Stomach (tissue), 8 donors: ENCODE measurements at regions not wholly inside any gene's neighbourhood (a gene's known extent, or its start where the extent isn't known, plus 50 kb on each side); places are given as distances from the start of the nearest gene placed in this dataset.

Source experiments
- DNase-seq, 2 donors: peaks; one replicate each; pipeline versions ENCODE4 v3.0.0 to v3.0.0-alpha.2; 2013 to 2019
- H3K27ac ChIP-seq, 5 donors: fragments of 200-600 bp in 4 of 5; sonication (generic) in 4 of 5; one replicate each; pipeline ENCODE4 v1.5.1; 2013 to 2019; ENCODE audit warnings: mild to moderate bottlenecking in 1 of 5, moderate library complexity in 1 of 5
- H3K27me3 ChIP-seq, 3 donors: fragments of 200-600 bp; sonication (generic); one replicate each; pipeline ENCODE4 v1.5.1; 2017 to 2019; ENCODE audit warnings: mixed run types in 1 of 3
- H3K36me3 ChIP-seq, 4 donors: fragments of 200-600 bp; sonication (generic); 1 replicate in 3 of 4; 2 replicates in 1 of 4; pipeline ENCODE4 v1.5.1; 2016 to 2019
- H3K4me1 ChIP-seq, 4 donors: fragments of 200-600 bp; sonication (generic); one replicate each; pipeline ENCODE4 v1.5.1; 2016 to 2019
- H3K4me3 ChIP-seq, 4 donors: fragments of 200-600 bp; sonication (generic) in 3 of 4; one replicate each; pipeline ENCODE4 v1.5.1; 2016 to 2019; ENCODE audit warnings: mild to moderate bottlenecking in 1 of 4
- H3K9me3 ChIP-seq, 4 donors: fragments of 200-600 bp; sonication (generic); one replicate each; pipeline ENCODE4 v1.5.1; 2016 to 2019
- CTCF ChIP-seq, 7 experiments: fragments of 450-650 bp in 4 of 7; fragments of 200-600 bp in 3 of 7; sonication (generic) in 3 of 7; IDR thresholded peaks; one replicate each; pipeline ENCODE4 v1.5.1; 2016 to 2019; ENCODE audit warnings: antibody characterized with exemption in 7 of 7, control low read depth in 2 of 7, mild to moderate bottlenecking in 1 of 7
- EP300 ChIP-seq: sonication (generic); formaldehyde crosslinking; IDR thresholded peaks from one replicate; pipeline ENCODE4 v1.6.1; 2017; ENCODE audit warnings: antibody characterized with exemption
- POLR2A ChIP-seq, 4 donors: fragments of 450-650 bp; IDR thresholded peaks; one replicate each; pipeline ENCODE4 v1.6.1; 2016; ENCODE audit warnings: antibody characterized with exemption in 4 of 4, control low read depth in 2 of 4, mild to moderate bottlenecking in 1 of 4, moderate library complexity in 1 of 4
- POLR2AphosphoS5 ChIP-seq, 3 donors: sonication (generic); formaldehyde crosslinking; IDR thresholded peaks; one replicate each; pipeline ENCODE4 v1.6.1; 2016; ENCODE audit warnings: antibody characterized with exemption in 3 of 3
- WGBS, 5 donors: extraction: QIAGEN DNeasy Blood & Tissue Kit in 3 of 5; methylation state at CpG; one replicate each; pipeline versions ENCODE4 v1.1.5 to v1.1.7; 2013 to 2018; 5-methylcytosine and 5-hydroxymethylcytosine counted together
- intact Hi-C: fragments of 100-400 bp; cut with DNase I; formaldehyde crosslinking; loops from one replicate; pipeline ENCODE4 v1.15.1; 2023; ENCODE audit warnings: low total_unique reads
- donor health status: healthy with polysubstance abuse.
- donor health status: Bipolar disorder and iron deficiency.
- donor health status: healthy.

GRCh38 chr15:101566748-101567488 lies 77.4 kb upstream of the PCSK6 start:
- H3K4me1 ChIP-seq: no peaks in the 10 kb centered on the region
- no peak overlapping the region for H3K27ac ChIP-seq
- H3K4me3 ChIP-seq: no peak overlapping the region
- 81 to 90% (median 85%) methylated on average over 14 of the region's 14 CpGs for WGBS, 5 donors
- intact Hi-C loops: no loop called here
- peaks cover 0 to 27% (median 0%) of the 10 kb centered on the region in 3 donors for H3K27me3 ChIP-seq
- TF ChIP-seq POLR2A (IDR thresholded peaks at IDR 0.05) (no peak), EP300 (no peak), POLR2AphosphoS5 (IDR thresholded peaks at IDR 0.05) (no peak), CTCF (IDR thresholded peaks at IDR 0.05) (no peak)
- no peaks in the 10 kb centered on the region for H3K36me3 ChIP-seq
- no peak for DNase-seq
- H3K9me3 ChIP-seq: no peaks in the 10 kb centered on the region

- no peaks in the 10 kb centered on the region for H3K9me3 ChIP-seq
- H3K4me3 ChIP-seq: no peak overlapping the region
- 76 to 92% (median 84%) methylated on average over 3 of the region's 3 CpGs for WGBS, 5 donors
- no peak for DNase-seq
- H3K27ac ChIP-seq: no peak overlapping the region
- H3K4me1 ChIP-seq: no peaks in the 10 kb centered on the region
- no peak for TF ChIP-seq POLR2AphosphoS5 (IDR thresholded peaks at IDR 0.05)
- TF ChIP-seq POLR2A (IDR thresholded peaks at IDR 0.05): no peak
- no peak for TF ChIP-seq CTCF (IDR thresholded peaks at IDR 0.05)
- no peak for TF ChIP-seq EP300
- H3K27me3 ChIP-seq: peaks cover 0 to 35% (median 0%) of the 10 kb centered on the region in 3 donors
- intact Hi-C loops: no loop called here
- no peaks in the 10 kb centered on the region for H3K36me3 ChIP-seq
Observed at GRCh38 chr15:101565377-101565776, 75.9 kb upstream of the PCSK6 start.

GRCh38 chr15:101563176-101563796 lies 73.8 kb upstream of the PCSK6 start:
- DNase-seq: no peak
- TF ChIP-seq CTCF (IDR thresholded peaks at IDR 0.05) (no peak), POLR2AphosphoS5 (IDR thresholded peaks at IDR 0.05) (no peak), POLR2A (IDR thresholded peaks at IDR 0.05) (no peak), EP300 (no peak)
- Histone ChIP-seq H3K27me3 (peaks cover 0 to 37% (median 0%) of the 10 kb centered on the region in 3 donors), H3K4me1 (peaks cover 0 to 2% (median 0%) of the 10 kb centered on the region in 4 donors), H3K36me3 (no peaks in the 10 kb centered on the region), H3K27ac (no peak overlapping the region), H3K4me3 (no peak overlapping the region), H3K9me3 (no peaks in the 10 kb centered on the region)
- intact Hi-C loops: no loop called here
- 81 to 92% (median 85%) methylated on average over 4 of the region's 4 CpGs for WGBS, 5 donors

- 82 to 87% (median 86%) methylated on average over 22 of the region's 22 CpGs for WGBS, 5 donors
- no peak for TF ChIP-seq EP300
- TF ChIP-seq POLR2A (IDR thresholded peaks at IDR 0.05): no peak
- no peak for TF ChIP-seq CTCF (IDR thresholded peaks at IDR 0.05)
- no peak for TF ChIP-seq POLR2AphosphoS5 (IDR thresholded peaks at IDR 0.05)
- no peaks in the 10 kb centered on the region for H3K9me3 ChIP-seq
- H3K4me3 ChIP-seq: no peak overlapping the region
- no peaks in the 10 kb centered on the region for H3K36me3 ChIP-seq
- H3K27ac ChIP-seq: no peak overlapping the region
- DNase-seq: no peak
- H3K4me1 ChIP-seq: peaks cover 0 to 4% (median 0%) of the 10 kb centered on the region in 4 donors
- peaks cover 0 to 35% (median 0%) of the 10 kb centered on the region in 3 donors for H3K27me3 ChIP-seq
- intact Hi-C loops: no loop called here
Observed at GRCh38 chr15:101562428-101563059, 73.0 kb upstream of the PCSK6 start.
